PC-9 (cell line): ENCODE measurements at regions not wholly inside any gene's neighbourhood (a gene's known extent, or its start where the extent isn't known, plus 50 kb on each side); places are given as distances from the start of the nearest gene placed in this dataset.

Source experiments
- BruUV-seq: library from RNA; stranded (reverse); fragments of 400-500 nt; replicated peaks from 2 replicates; lab custom pipeline; 2021; lab: Mats Ljungman, UMichigan
- CTCF ChIA-PET: fragments of 300-600 bp; sonication (Branson Sonifier 250); formaldehyde crosslinking; loops from one replicate; lab custom pipeline; 2022; ENCODE audit warnings: antibody characterized with exemption; lab: Charles Lee
- POLR2A ChIA-PET: fragments of 300-600 bp; sonication (Branson Sonifier 250); formaldehyde crosslinking; loops from one replicate; lab custom pipeline; 2022; ENCODE audit warnings: antibody characterized with exemption; ENCODE audit not compliant: unreplicated experiment; lab: Charles Lee
- DNase-seq, 2 experiments: peaks; one replicate each; pipeline versions ENCODE4 v3.0.0 to v3.0.0-alpha.2; 2015 to 2022; ENCODE audit warnings: mixed read lengths in 1 of 2
- H2AFZ ChIP-seq: fragments of 200-600 bp; sonication (generic); 2 replicates; pipeline ENCODE4 v1.8.1; 2017; ENCODE audit warnings: antibody characterized with exemption
- H3F3A ChIP-seq: fragments of 200-600 bp; sonication (generic); 2 replicates; pipeline ENCODE4 v1.8.1; 2017; ENCODE audit warnings: antibody characterized with exemption, mild to moderate bottlenecking, low read depth; ENCODE audit not compliant: insufficient read depth
- H3K27ac ChIP-seq: fragments of 200-600 bp; sonication (generic); 2 replicates; pipeline ENCODE4 v1.6.1; 2016; ENCODE audit warnings: mixed run types
- H3K27me3 ChIP-seq: fragments of 200-600 bp; sonication (generic); 2 replicates; pipeline ENCODE4 v1.6.1; 2016; ENCODE audit warnings: low read depth, mixed run types; ENCODE audit not compliant: insufficient read depth
- H3K36me3 ChIP-seq: fragments of 200-600 bp; sonication (generic); 2 replicates; pipeline ENCODE4 v1.6.1; 2016; ENCODE audit warnings: low read depth, mixed run types
- H3K4me1 ChIP-seq: fragments of 200-600 bp; sonication (generic); replicated peaks from 2 replicates; pipeline ENCODE4 v1.6.1; 2016; ENCODE audit warnings: mixed run types; ENCODE audit not compliant: insufficient read depth
- H3K4me2 ChIP-seq: fragments of 200-600 bp; sonication (generic); 2 replicates; pipeline ENCODE4 v1.6.1; 2017; ENCODE audit warnings: mixed run types
- H3K4me3 ChIP-seq: fragments of 200-600 bp; sonication (generic); 2 replicates; pipeline ENCODE4 v1.6.1; 2016; ENCODE audit warnings: mixed run types
- H3K79me2 ChIP-seq: fragments of 200-600 bp; sonication (generic); 2 replicates; pipeline ENCODE4 v1.6.1; 2017; ENCODE audit warnings: low read depth, mixed run types
- H3K9me2 ChIP-seq: fragments of 200-600 bp; sonication (generic); 2 replicates; pipeline ENCODE4 v1.8.1; 2017; ENCODE audit warnings: mild to moderate bottlenecking; ENCODE audit not compliant: insufficient read depth
- H3K9me3 ChIP-seq: fragments of 200-600 bp; sonication (generic); 2 replicates; pipeline ENCODE4 v1.8.1; 2016; ENCODE audit warnings: low read depth; ENCODE audit not compliant: insufficient read depth
- H4K20me1 ChIP-seq: fragments of 200-600 bp; sonication (generic); 2 replicates; pipeline ENCODE4 v1.8.1; 2017; ENCODE audit not compliant: insufficient read depth
- EZH2 ChIP-seq: fragments of 200-600 bp; sonication (generic); IDR thresholded peaks from 2 replicates; pipeline ENCODE4 v1.8.0; 2017; ENCODE audit warnings: antibody characterized with exemption, low read depth
- intact Hi-C: fragments of 100-400 bp; cut with micrococcal nuclease; formaldehyde crosslinking; loops from one replicate; pipeline ENCODE4 v1.10.0; 2022; ENCODE audit not compliant: unreplicated experiment
- TF ChIP-seq, protein P1 (sequence below): fragments of 200-600 bp; sonication (generic); conservative IDR thresholded peaks from 2 replicates; pipeline ENCODE4 v1.6.1; 2017; ENCODE audit warnings: mixed run types, antibody characterized with exemption, mild to moderate bottlenecking, moderate library complexity

DNA sequence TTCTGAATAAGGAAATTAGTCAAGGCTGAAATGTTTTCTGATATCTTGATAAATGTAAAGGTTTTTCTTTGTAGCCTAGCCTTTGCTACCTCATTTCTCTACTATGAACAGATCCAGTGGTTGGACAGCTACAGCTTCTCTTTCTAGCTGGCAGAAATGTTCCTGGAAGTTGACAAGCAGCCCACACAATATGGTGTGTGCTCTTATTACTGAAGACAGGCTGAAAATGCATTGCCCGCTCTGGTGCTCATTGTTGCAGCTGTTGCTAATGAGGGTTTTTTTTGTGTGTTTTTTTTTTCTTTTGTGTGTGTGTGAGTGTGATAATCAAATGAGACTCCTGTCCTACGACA is 844.3 kb upstream of the SEMA6D start:
- no peak for DNase-seq
- TF ChIP-seq, protein P1, sequence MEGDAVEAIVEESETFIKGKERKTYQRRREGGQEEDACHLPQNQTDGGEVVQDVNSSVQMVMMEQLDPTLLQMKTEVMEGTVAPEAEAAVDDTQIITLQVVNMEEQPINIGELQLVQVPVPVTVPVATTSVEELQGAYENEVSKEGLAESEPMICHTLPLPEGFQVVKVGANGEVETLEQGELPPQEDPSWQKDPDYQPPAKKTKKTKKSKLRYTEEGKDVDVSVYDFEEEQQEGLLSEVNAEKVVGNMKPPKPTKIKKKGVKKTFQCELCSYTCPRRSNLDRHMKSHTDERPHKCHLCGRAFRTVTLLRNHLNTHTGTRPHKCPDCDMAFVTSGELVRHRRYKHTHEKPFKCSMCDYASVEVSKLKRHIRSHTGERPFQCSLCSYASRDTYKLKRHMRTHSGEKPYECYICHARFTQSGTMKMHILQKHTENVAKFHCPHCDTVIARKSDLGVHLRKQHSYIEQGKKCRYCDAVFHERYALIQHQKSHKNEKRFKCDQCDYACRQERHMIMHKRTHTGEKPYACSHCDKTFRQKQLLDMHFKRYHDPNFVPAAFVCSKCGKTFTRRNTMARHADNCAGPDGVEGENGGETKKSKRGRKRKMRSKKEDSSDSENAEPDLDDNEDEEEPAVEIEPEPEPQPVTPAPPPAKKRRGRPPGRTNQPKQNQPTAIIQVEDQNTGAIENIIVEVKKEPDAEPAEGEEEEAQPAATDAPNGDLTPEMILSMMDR, result no peak
- TF ChIP-seq EZH2, result no peak
- H3K27ac ChIP-seq, result no peak overlapping the region
- CTCF ChIA-PET, result no interaction called here
- H3K4me2 ChIP-seq, result no peak overlapping the region
- intact Hi-C loops, result no loop called here
- H2AFZ ChIP-seq, result no peak overlapping the region
- no peaks in the 10 kb centered on the region for H3K4me1 ChIP-seq
- H3K9me2 ChIP-seq, result no peaks in the 10 kb centered on the region
- H3K9me3 ChIP-seq, result no peaks in the 10 kb centered on the region
- no peak overlapping the region for H3K4me3 ChIP-seq
- no peaks in the 10 kb centered on the region for H3K79me2 ChIP-seq
- BruUV-seq, result no TSS peak
- no peaks in the 10 kb centered on the region for H4K20me1 ChIP-seq
- POLR2A ChIA-PET, result no interaction called here
- H3K27me3 ChIP-seq, result no peaks in the 10 kb centered on the region
- H3K36me3 ChIP-seq, result no peaks in the 10 kb centered on the region
- no peaks in the 10 kb centered on the region for H3F3A ChIP-seq

DNA sequence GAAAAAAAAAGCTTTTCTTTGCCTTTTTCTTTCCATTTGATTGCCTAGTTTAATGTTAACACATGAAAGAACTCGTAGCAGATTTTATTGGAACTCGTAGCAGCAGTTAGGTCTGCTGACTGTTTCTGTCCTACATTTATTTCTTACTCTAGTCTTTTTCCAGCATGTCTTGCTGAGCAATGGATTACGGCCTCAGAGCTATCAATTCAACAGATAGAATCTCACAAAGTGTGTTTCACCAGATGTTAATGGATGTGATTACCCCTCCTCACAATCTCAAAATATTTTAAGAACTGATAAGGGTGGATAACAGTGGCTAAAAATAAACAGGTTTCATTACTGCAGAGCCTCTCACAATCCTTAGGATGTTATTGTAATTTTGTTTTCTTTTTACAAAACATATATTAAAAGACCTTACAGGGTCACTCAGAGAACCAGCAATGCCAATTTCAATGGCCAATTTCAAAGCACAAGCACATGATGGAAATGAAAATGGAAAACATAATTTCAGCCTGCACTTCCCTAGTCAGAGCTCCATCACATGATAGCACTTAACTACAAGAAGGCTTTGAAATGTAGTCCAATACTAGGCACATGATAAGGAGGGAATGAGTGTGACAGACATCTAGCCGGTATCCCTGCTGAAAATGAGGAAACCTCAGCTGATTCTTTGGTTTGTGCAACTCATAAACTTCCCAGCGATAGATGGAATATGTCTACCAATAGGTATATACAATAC is 838.1 kb upstream of the SEMA6D start:
- CTCF ChIA-PET, result no interaction called here
- TF ChIP-seq EZH2, result no peak
- POLR2A ChIA-PET, result no interaction called here

DNA sequence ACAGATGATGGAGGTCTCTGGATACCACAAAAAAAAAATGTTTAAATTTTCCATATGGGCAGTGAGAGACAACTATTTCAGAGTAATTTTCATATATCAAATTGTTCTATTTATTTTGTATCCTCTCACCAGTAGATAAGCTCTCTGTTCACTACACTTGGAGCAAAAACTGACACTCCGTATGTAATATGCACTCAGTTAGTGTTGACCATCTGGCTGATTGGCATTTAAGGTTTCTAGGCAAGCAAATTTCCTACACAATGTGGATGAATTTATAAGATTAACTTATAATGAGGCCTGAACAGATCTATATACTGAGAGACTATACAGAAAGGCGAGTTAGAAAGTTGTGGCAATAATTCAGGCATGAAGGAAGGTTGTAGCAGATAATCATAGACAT is 836.5 kb upstream of the SEMA6D start:
- POLR2A ChIA-PET, result no interaction called here
- TF ChIP-seq, protein P1, result no peak
- TF ChIP-seq EZH2, result no peak
- Histone ChIP-seq H3K27me3 (no peaks in the 10 kb centered on the region), H3F3A (no peaks in the 10 kb centered on the region), H3K4me1 (no peaks in the 10 kb centered on the region), H3K27ac (no peak overlapping the region), H2AFZ (no peak overlapping the region), H4K20me1 (no peaks in the 10 kb centered on the region), H3K4me2 (no peak overlapping the region), H3K79me2 (no peaks in the 10 kb centered on the region), H3K9me3 (no peaks in the 10 kb centered on the region), H3K36me3 (no peaks in the 10 kb centered on the region), H3K4me3 (no peak overlapping the region), H3K9me2 (no peaks in the 10 kb centered on the region)
- DNase-seq, result no peak
- CTCF ChIA-PET, result no interaction called here
- intact Hi-C loops, result no loop called here
- BruUV-seq, result no TSS peak

More for the DNA sequence above, 838.1 kb upstream of the SEMA6D start:
- Histone ChIP-seq H3K9me3 (no peaks in the 10 kb centered on the region), H3K27ac (no peak overlapping the region), H3K27me3 (no peaks in the 10 kb centered on the region), H3F3A (no peaks in the 10 kb centered on the region), H3K4me1 (no peaks in the 10 kb centered on the region), H3K9me2 (no peaks in the 10 kb centered on the region), H3K36me3 (no peaks in the 10 kb centered on the region), H3K4me2 (no peak overlapping the region), H3K79me2 (no peaks in the 10 kb centered on the region), H4K20me1 (no peaks in the 10 kb centered on the region), H3K4me3 (no peak overlapping the region), H2AFZ (no peak overlapping the region)
- BruUV-seq, result no TSS peak
- no peak for DNase-seq
- intact Hi-C loops, result no loop called here
